ENCODE measurements at regions not wholly inside any gene's neighbourhood (a gene's known extent, or its start where the extent isn't known, plus 50 kb on each side); places are given as distances from the start of the nearest gene placed in this dataset.

- DNase-seq = no peak
Observed at GRCh38 chr15:38648121-38648843, 83.7 kb upstream of the RASGRP1 start.

GRCh38 chr15:38650384-38650783 lies 85.8 kb upstream of the RASGRP1 start:
- no peak for DNase-seq

- DNase-seq = no peak
Observed at GRCh38 chr15:38650936-38651327, 86.3 kb upstream of the RASGRP1 start.

- no peak for DNase-seq
Observed at GRCh38 chr15:38651328-38652038, 86.9 kb upstream of the RASGRP1 start.

- no peak for DNase-seq
Observed at GRCh38 chr15:38652183-38652794, 87.7 kb upstream of the RASGRP1 start.

- no peak for DNase-seq
Observed at GRCh38 chr15:38652998-38653397, 88.4 kb upstream of the RASGRP1 start.

- no peak for DNase-seq
Observed at GRCh38 chr15:38658431-38658830, 93.8 kb upstream of the RASGRP1 start.

- no peak for DNase-seq
Observed at GRCh38 chr15:38660738-38661137, 96.1 kb upstream of the RASGRP1 start.

- no peak for DNase-seq
Observed at GRCh38 chr15:38662033-38662802, 97.6 kb upstream of the RASGRP1 start.

- no peak for DNase-seq
Observed at GRCh38 chr15:38662805-38663204, 98.2 kb upstream of the RASGRP1 start.

GRCh38 chr15:38665586-38666305 lies 101.1 kb upstream of the RASGRP1 start:
- no peak for DNase-seq

- DNase-seq = no peak
Observed at GRCh38 chr15:38666865-38667510, 102.4 kb upstream of the RASGRP1 start.

GRCh38 chr15:38667890-38668850 lies 103.6 kb upstream of the RASGRP1 start:
- no peak for DNase-seq

GRCh38 chr15:38668898-38669391 lies 104.3 kb upstream of the RASGRP1 start:
- DNase-seq = no peak

GRCh38 chr15:38670128-38671005 lies 105.8 kb upstream of the RASGRP1 start:
- no peak for DNase-seq

- DNase-seq = no peak
Observed at GRCh38 chr15:38671006-38671387, 106.4 kb upstream of the RASGRP1 start.

- no peak for DNase-seq
Observed at GRCh38 chr15:38671675-38672254, 107.2 kb upstream of the RASGRP1 start.

GRCh38 chr15:38672273-38672672 lies 107.7 kb upstream of the RASGRP1 start:
- DNase-seq = no peak

Data from 8988T (cell line).